CD4-positive, alpha-beta memory T cell (primary cell): ENCODE measurements at regions not wholly inside any gene's neighbourhood (a gene's known extent, or its start where the extent isn't known, plus 50 kb on each side); places are given as distances from the start of the nearest gene placed in this dataset.
A peak's percentile ranks its signal among the peaks of the same experiment; 100 is the strongest.
"Not testable (repeated sequence)": the region's sequence is repeated elsewhere in the genome, so short reads cannot be mapped to it uniquely, and the experiment has no call there.

Experiments used
- CTCF ChIA-PET: fragments of 350-600 bp; sonication (Branson Sonifier 250); formaldehyde crosslinking; loops from one replicate; lab custom pipeline; 2021; ENCODE audit warnings: inconsistent platforms; ENCODE audit not compliant: partially characterized antibody; lab: Charles Lee
- POLR2A ChIA-PET: fragments of 350-600 bp; sonication (Branson Sonifier 250); formaldehyde crosslinking; loops from one replicate; lab custom pipeline; 2021; ENCODE audit not compliant: partially characterized antibody; lab: Charles Lee
- DNase-seq, 5 donors: peaks; one replicate each; pipeline versions ENCODE4 v3.0.0 to v3.0.0-alpha.2; 2020 to 2022; ENCODE audit warnings: mixed read lengths in 1 of 5
- H3K27ac ChIP-seq: one replicate; pipeline ENCODE4 v1.7.0; 2013; ENCODE audit warnings: low read depth, low read length
- H3K27me3 ChIP-seq: 2 replicates; pipeline ENCODE4 v1.7.0; 2013; ENCODE audit warnings: mild to moderate bottlenecking, low read length, moderate library complexity; ENCODE audit not compliant: insufficient read depth
- H3K36me3 ChIP-seq: 2 replicates; pipeline ENCODE4 v1.7.0; 2013; ENCODE audit warnings: mild to moderate bottlenecking, low read length, moderate library complexity; ENCODE audit not compliant: insufficient read depth
- H3K4me1 ChIP-seq: 2 replicates; pipeline ENCODE4 v1.7.0; 2013; ENCODE audit warnings: mild to moderate bottlenecking, low read length, moderate library complexity; ENCODE audit not compliant: insufficient read depth
- H3K4me3 ChIP-seq, 2 donors: one replicate each; pipeline ENCODE4 v1.7.0; 2013; ENCODE audit warnings: low read length in 2 of 2, mild to moderate bottlenecking in 1 of 2
- H3K9me3 ChIP-seq, 2 donors: one replicate each; pipeline ENCODE4 v1.7.0; 2013; ENCODE audit warnings: low read length in 2 of 2, control low read depth in 1 of 2; ENCODE audit not compliant: control insufficient read depth in 1 of 2
- H3K27ac Mint-ChIP-seq, 7 donors: one replicate each; pipeline ENCODE4 v1.8.0; 2020 to 2021; ENCODE audit warnings: mixed read lengths in 7 of 7, mild to moderate bottlenecking in 6 of 7, inconsistent platforms in 3 of 7, moderate library complexity in 3 of 7
- H3K27me3 Mint-ChIP-seq, 2 donors: one replicate each; pipeline ENCODE4 v1.8.0; 2020 to 2021; ENCODE audit warnings: mixed read lengths in 2 of 2
- H3K36me3 Mint-ChIP-seq, 2 donors: one replicate each; pipeline ENCODE4 v1.8.0; 2020 to 2021; ENCODE audit warnings: mixed read lengths in 2 of 2, inconsistent platforms in 1 of 2, mild to moderate bottlenecking in 1 of 2
- H3K4me1 Mint-ChIP-seq, 4 donors: one replicate each; pipeline ENCODE4 v1.8.0; 2020 to 2021; ENCODE audit warnings: mixed read lengths in 4 of 4, mild to moderate bottlenecking in 1 of 4
- H3K4me3 Mint-ChIP-seq, 8 donors: one replicate each; pipeline ENCODE4 v1.8.0; 2020 to 2021; ENCODE audit warnings: mixed read lengths in 8 of 8, mild to moderate bottlenecking in 7 of 8, moderate library complexity in 6 of 8, inconsistent platforms in 3 of 8
- H3K9me3 Mint-ChIP-seq, 8 donors: one replicate each; pipeline ENCODE4 v1.8.0; 2020 to 2021; ENCODE audit warnings: mixed read lengths in 8 of 8, mild to moderate bottlenecking in 5 of 8, inconsistent platforms in 3 of 8, moderate library complexity in 1 of 8
- intact Hi-C: fragments of 100-400 bp; cut with micrococcal nuclease; formaldehyde crosslinking; loops from one replicate; pipeline ENCODE4 v1.15.1; 2023

GRCh38 chr16:77506492-77506891, 71.7 kb upstream of the ADAMTS18 start:
- H3K4me1 ChIP-seq, H3K9me3 Mint-ChIP-seq, H3K27ac ChIP-seq, DNase-seq, H3K36me3 Mint-ChIP-seq, H3K27me3 Mint-ChIP-seq, CTCF ChIA-PET, H3K4me3 Mint-ChIP-seq, intact Hi-C loops, H3K9me3 ChIP-seq, POLR2A ChIA-PET, H3K36me3 ChIP-seq, H3K27me3 ChIP-seq, H3K27ac Mint-ChIP-seq, H3K4me1 Mint-ChIP-seq, H3K4me3 ChIP-seq: not testable (repeated sequence)

GRCh38 chr16:77509051-77509450, 74.2 kb upstream of the ADAMTS18 start:
- peaks cover 0 to 3% (median 0%) of the 10 kb centered on the region in 8 donors for H3K9me3 Mint-ChIP-seq
- H3K4me1 Mint-ChIP-seq = no peaks in the 10 kb centered on the region
- peak overlapping the region in 1 of 7 donors; percentile 19 for H3K27ac Mint-ChIP-seq
- H3K36me3 Mint-ChIP-seq = no peaks in the 10 kb centered on the region
- no peaks in the 10 kb centered on the region for H3K27me3 ChIP-seq
- no peak for DNase-seq
- POLR2A ChIA-PET = no interaction called here
- H3K4me1 ChIP-seq = no peaks in the 10 kb centered on the region
- no peak overlapping the region for H3K27ac ChIP-seq
- no peak overlapping the region for H3K4me3 ChIP-seq
- no peak overlapping the region for H3K4me3 Mint-ChIP-seq
- no peaks in the 10 kb centered on the region for H3K9me3 ChIP-seq
- CTCF ChIA-PET = no interaction called here
- intact Hi-C loops = no loop called here
- H3K27me3 Mint-ChIP-seq = no peaks in the 10 kb centered on the region
- H3K36me3 ChIP-seq = no peaks in the 10 kb centered on the region

GRCh38 chr16:77509796-77510195, 75.0 kb upstream of the ADAMTS18 start:
- Mint-ChIP-seq H3K27me3 (no peaks in the 10 kb centered on the region), H3K4me1 (no peaks in the 10 kb centered on the region), H3K4me3 (no peak overlapping the region), H3K27ac (no peak overlapping the region), H3K36me3 (no peaks in the 10 kb centered on the region), H3K9me3 (peaks cover 0 to 3% (median 0%) of the 10 kb centered on the region in 8 donors)
- Histone ChIP-seq H3K36me3 (no peaks in the 10 kb centered on the region), H3K27me3 (no peaks in the 10 kb centered on the region), H3K9me3 (no peaks in the 10 kb centered on the region), H3K4me3 (no peak overlapping the region), H3K27ac (no peak overlapping the region), H3K4me1 (no peaks in the 10 kb centered on the region)
- POLR2A ChIA-PET = no interaction called here
- intact Hi-C loops = no loop called here
- no peak for DNase-seq
- CTCF ChIA-PET = no interaction called here

GRCh38 chr16:77511053-77511452, 76.2 kb upstream of the ADAMTS18 start:
- POLR2A ChIA-PET = no interaction called here
- Histone ChIP-seq H3K27me3 (no peaks in the 10 kb centered on the region), H3K4me3 (no peak overlapping the region), H3K4me1 (no peaks in the 10 kb centered on the region), H3K9me3 (no peaks in the 10 kb centered on the region), H3K27ac (no peak overlapping the region), H3K36me3 (no peaks in the 10 kb centered on the region)
- intact Hi-C loops = no loop called here
- H3K4me3 Mint-ChIP-seq = no peak overlapping the region
- H3K27ac Mint-ChIP-seq = no peak overlapping the region
- H3K4me1 Mint-ChIP-seq = no peaks in the 10 kb centered on the region
- DNase-seq = no peak
- no peaks in the 10 kb centered on the region for H3K36me3 Mint-ChIP-seq
- no peaks in the 10 kb centered on the region for H3K27me3 Mint-ChIP-seq
- peaks cover 0 to 2% (median 0%) of the 10 kb centered on the region in 8 donors for H3K9me3 Mint-ChIP-seq
- CTCF ChIA-PET = no interaction called here

GRCh38 chr16:77514500-77515220, 79.8 kb upstream of the ADAMTS18 start:
- no peaks in the 10 kb centered on the region for H3K9me3 Mint-ChIP-seq
- H3K27me3 Mint-ChIP-seq = peaks cover 0 to 2% of the 10 kb centered on the region in 2 donors
- H3K36me3 Mint-ChIP-seq = no peaks in the 10 kb centered on the region
- Histone ChIP-seq H3K36me3 (no peaks in the 10 kb centered on the region), H3K9me3 (no peaks in the 10 kb centered on the region), H3K4me3 (no peak overlapping the region), H3K27me3 (no peaks in the 10 kb centered on the region), H3K4me1 (no peaks in the 10 kb centered on the region), H3K27ac (no peak overlapping the region)
- ChIA-PET CTCF (no interaction called here), POLR2A (no interaction called here)
- no peak overlapping the region for H3K27ac Mint-ChIP-seq
- intact Hi-C loops = no loop called here
- no peak overlapping the region for H3K4me3 Mint-ChIP-seq
- no peak for DNase-seq
- no peaks in the 10 kb centered on the region for H3K4me1 Mint-ChIP-seq

DNA sequence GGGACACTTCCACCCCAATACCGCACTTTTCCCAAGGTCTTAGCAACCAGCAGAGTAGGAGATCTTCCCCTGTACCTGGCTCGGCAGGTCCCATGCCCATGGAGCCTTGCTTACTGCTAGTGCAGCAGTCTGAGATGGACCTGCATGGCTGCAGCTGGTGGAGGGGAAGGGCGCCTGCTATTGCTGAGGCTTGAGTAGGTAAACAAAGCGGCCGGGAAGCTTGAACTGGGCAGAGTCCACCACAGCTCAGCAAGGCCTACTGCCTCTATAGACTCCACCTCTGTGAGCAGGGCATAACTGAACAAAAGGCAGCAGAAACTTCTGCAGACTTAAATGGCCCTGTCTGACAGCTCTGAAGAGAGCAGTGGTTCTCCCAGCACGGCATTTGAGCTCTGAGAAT, 90.4 kb upstream of the ADAMTS18 start:
- H3K4me3 Mint-ChIP-seq, H3K27ac Mint-ChIP-seq, H3K36me3 Mint-ChIP-seq, H3K4me1 ChIP-seq, H3K27me3 ChIP-seq, POLR2A ChIA-PET, H3K9me3 ChIP-seq, H3K27me3 Mint-ChIP-seq, H3K4me1 Mint-ChIP-seq, intact Hi-C loops, DNase-seq, H3K27ac ChIP-seq, H3K4me3 ChIP-seq, CTCF ChIA-PET, H3K36me3 ChIP-seq: not testable (repeated sequence)
- H3K9me3 Mint-ChIP-seq = peaks cover 0 to 25% (median 5%) of the 10 kb centered on the region in 8 donors

GRCh38 chr16:77531752-77532151, 96.9 kb upstream of the ADAMTS18 start:
- Histone ChIP-seq H3K9me3 (no peaks in the 10 kb centered on the region), H3K4me3 (no peak overlapping the region), H3K4me1 (no peaks in the 10 kb centered on the region), H3K27me3 (no peaks in the 10 kb centered on the region), H3K36me3 (no peaks in the 10 kb centered on the region), H3K27ac (no peak overlapping the region)
- Mint-ChIP-seq H3K36me3 (no peaks in the 10 kb centered on the region), H3K9me3 (peaks cover 0 to 7% (median 3%) of the 10 kb centered on the region in 8 donors), H3K4me1 (no peaks in the 10 kb centered on the region), H3K27me3 (no peaks in the 10 kb centered on the region), H3K27ac (no peak overlapping the region), H3K4me3 (no peak overlapping the region)
- ChIA-PET CTCF (no interaction called here), POLR2A (no interaction called here)
- no peak for DNase-seq
- intact Hi-C loops = no loop called here
